ENCODE measurements at regions not wholly inside any gene's neighbourhood (a gene's known extent, or its start where the extent isn't known, plus 50 kb on each side); places are given as distances from the start of the nearest gene placed in this dataset.
"Not testable (repeated sequence)": the region's sequence is repeated elsewhere in the genome, so short reads cannot be mapped to it uniquely, and the experiment has no call there.

GRCh38 chr5:45890441-45891080 lies 194.4 kb upstream of the HCN1 start:
- BruUV-seq (replicated peaks) = not testable (repeated sequence)

GRCh38 chr5:45862763-45863162 lies 166.6 kb upstream of the HCN1 start:
- no peak for DNase-seq (ENCODE audit: low spot score)
- Histone ChIP-seq H2AFZ (ENCODE audit: low read length) (no peak overlapping the region), H3K4me1 (ENCODE audit: insufficient read depth, low read length) (no peaks in the 10 kb centered on the region), H3K79me2 (ENCODE audit: insufficient read depth, low read length) (no peaks in the 10 kb centered on the region), H3K27me3 (ENCODE audit: control insufficient read depth in 1 of 2, insufficient read depth in 2 of 2, low read length in 2 of 2) (no peaks in the 10 kb centered on the region), H3K9ac (ENCODE audit: insufficient read depth, low read depth, low read length) (no peak overlapping the region), H3K36me3 (replicated peaks in 1 of 2; ENCODE audit: control insufficient read depth in 1 of 2, insufficient read depth in 2 of 2, low read length in 2 of 2) (no peaks in the 10 kb centered on the region), H3K9me3 (ENCODE audit: low read length) (peaks cover 86% of the 10 kb centered on the region), H3K27ac (ENCODE audit: extremely low read length, insufficient read depth, low read length) (no peak overlapping the region), H3K4me3 (replicated peaks in 1 of 3; ENCODE audit: insufficient read depth in 1 of 3, low read depth in 2 of 3, low read length in 3 of 3) (no peak overlapping the region), H4K20me1 (ENCODE audit: insufficient read depth, low read length) (no peaks in the 10 kb centered on the region), H3K4me2 (ENCODE audit: low read depth, low read length) (no peak overlapping the region)
- BruUV-seq (replicated peaks) = no TSS peak
- no peak for FAIRE-seq
- WGBS (ENCODE audit: low lambda C conversion rate) = 0% methylated on average over 1 of the region's 2 CpGs
- CTCF ChIA-PET (ENCODE audit: low intra/inter-chr PET ratio, low total read pairs) = no interaction called here
- ATAC-seq = no peak
- intact Hi-C loops (cut with micrococcal nuclease; ENCODE audit: unreplicated experiment) = no loop called here
- POLR2A ChIA-PET = no interaction called here
- in situ Hi-C loops (cut with HindIII; ENCODE audit: extremely low pct_ligation_motif_present, low pct_unique_long_range_greater_than_20kb) = no loop called here
- TF ChIP-seq FOXK2 (IDR thresholded peaks at IDR 0.05) = no peak
- TF ChIP-seq IKZF4 (CRISPR knock-in tag; IDR thresholded peaks at IDR 0.05; ENCODE audit: borderline replicate concordance, low read depth, not compliant biosample characterization) = no peak
- no peak for TF ChIP-seq ZNF629 (CRISPR knock-in tag; conservative IDR thresholded peaks at IDR 0.05)
- no peak for TF ChIP-seq ZNF576 (CRISPR knock-in tag; IDR thresholded peaks at IDR 0.05)
- no peak for TF ChIP-seq CHD2 (IDR thresholded peaks at IDR 0.05; ENCODE audit: low read depth, low read length)
- TF ChIP-seq AGO2 (optimal IDR thresholded peaks at IDR 0.05; ENCODE audit: low read depth, low read length) = no peak
- TF ChIP-seq CBX1 (IDR thresholded peaks at IDR 0.05; ENCODE audit: low read depth) = no peak
- no peak for TF ChIP-seq ZBTB7B (CRISPR knock-in tag; IDR thresholded peaks at IDR 0.05)
- TF ChIP-seq TRAFD1 (CRISPR knock-in tag; IDR thresholded peaks at IDR 0.05; ENCODE audit: borderline replicate concordance) = no peak
- no peak for TF ChIP-seq SP140L (CRISPR knock-in tag; IDR thresholded peaks at IDR 0.05; ENCODE audit: borderline replicate concordance)
- no peak for TF ChIP-seq ZNF142 (CRISPR knock-in tag; IDR thresholded peaks at IDR 0.05)

More at GRCh38 chr5:45890441-45891080, 194.4 kb upstream of the HCN1 start:
- H3K36me3 ChIP-seq (replicated peaks in 1 of 2; ENCODE audit: control insufficient read depth in 1 of 2, insufficient read depth in 2 of 2, low read length in 2 of 2); ATAC-seq; in situ Hi-C loops (cut with HindIII; ENCODE audit: extremely low pct_ligation_motif_present, low pct_unique_long_range_greater_than_20kb); H2AFZ ChIP-seq (ENCODE audit: low read length); CTCF ChIA-PET (ENCODE audit: low intra/inter-chr PET ratio, low total read pairs); H4K20me1 ChIP-seq (ENCODE audit: insufficient read depth, low read length); H3K9ac ChIP-seq (ENCODE audit: insufficient read depth, low read depth, low read length); H3K79me2 ChIP-seq (ENCODE audit: insufficient read depth, low read length); H3K27me3 ChIP-seq (ENCODE audit: control insufficient read depth in 1 of 2, insufficient read depth in 2 of 2, low read length in 2 of 2); intact Hi-C loops (cut with micrococcal nuclease; ENCODE audit: unreplicated experiment); H3K4me1 ChIP-seq (ENCODE audit: insufficient read depth, low read length); H3K4me3 ChIP-seq (replicated peaks in 1 of 3; ENCODE audit: insufficient read depth in 1 of 3, low read depth in 2 of 3, low read length in 3 of 3); DNase-seq (ENCODE audit: low spot score); POLR2A ChIA-PET; FAIRE-seq; H3K4me2 ChIP-seq (ENCODE audit: low read depth, low read length); H3K27ac ChIP-seq (ENCODE audit: extremely low read length, insufficient read depth, low read length): not testable (repeated sequence)
- 74% methylated on average over 6 of the region's 28 CpGs for WGBS (ENCODE audit: low lambda C conversion rate)
- H3K9me3 ChIP-seq (ENCODE audit: low read length) = peaks cover 66% of the 10 kb centered on the region

Measured in HepG2 (cell line).